Renal pelvis (tissue), 1 donor: ENCODE measurements at regions not wholly inside any gene's neighbourhood (a gene's known extent, or its start where the extent isn't known, plus 50 kb on each side); places are given as distances from the start of the nearest gene placed in this dataset.
"Not testable (repeated sequence)": the region's sequence is repeated elsewhere in the genome, so short reads cannot be mapped to it uniquely, and the experiment has no call there.

Experiments used
- DNase-seq: peaks from one replicate; pipeline ENCODE4 v3.0.0-alpha.2; 2013

- no peak for DNase-seq
Measured at GRCh38 chr1:69077633-69078032, 490.1 kb upstream of the LRRC7 start.

- no peak for DNase-seq
Measured at GRCh38 chr1:69081668-69082067, 486.1 kb upstream of the LRRC7 start.

- DNase-seq, result no peak
Measured at GRCh38 chr1:69082312-69082711, 485.4 kb upstream of the LRRC7 start.

- no peak for DNase-seq
Measured at GRCh38 chr1:69086148-69086547, 481.6 kb upstream of the LRRC7 start.

- peak; percentile 17 for DNase-seq
Measured at GRCh38 chr1:69088571-69088970, 479.2 kb upstream of the LRRC7 start.

- DNase-seq, result no peak
Measured at GRCh38 chr1:69090170-69090569, 477.6 kb upstream of the LRRC7 start.

- no peak for DNase-seq
Measured at GRCh38 chr1:69090752-69091151, 477.0 kb upstream of the LRRC7 start.

- DNase-seq, result not testable (repeated sequence)
Measured at GRCh38 chr1:69102058-69102457, 465.7 kb upstream of the LRRC7 start.

- DNase-seq, result no peak
Measured at GRCh38 chr1:69103213-69103612, 464.5 kb upstream of the LRRC7 start.

GRCh38 chr1:69103705-69104385 lies 463.9 kb upstream of the LRRC7 start:
- DNase-seq, result no peak

- no peak for DNase-seq
Measured at GRCh38 chr1:69104894-69105293, 462.8 kb upstream of the LRRC7 start.

GRCh38 chr1:69109277-69109676 lies 458.4 kb upstream of the LRRC7 start:
- no peak for DNase-seq

GRCh38 chr1:69110851-69111250 lies 456.9 kb upstream of the LRRC7 start:
- no peak for DNase-seq

- not testable (repeated sequence) for DNase-seq
Measured at GRCh38 chr1:69120126-69120741, 447.5 kb upstream of the LRRC7 start.

GRCh38 chr1:69120817-69121216 lies 446.9 kb upstream of the LRRC7 start:
- DNase-seq, result no peak

GRCh38 chr1:69121723-69122122 lies 446.0 kb upstream of the LRRC7 start:
- DNase-seq, result no peak

- no peak for DNase-seq
Measured at GRCh38 chr1:69122373-69122772, 445.3 kb upstream of the LRRC7 start.

- DNase-seq, result no peak
Measured at GRCh38 chr1:69123486-69123885, 444.2 kb upstream of the LRRC7 start.

- peak; percentile 10 for DNase-seq
Measured at GRCh38 chr1:69126796-69127195, 440.9 kb upstream of the LRRC7 start.

- no peak for DNase-seq
Measured at GRCh38 chr1:69128204-69128603, 439.5 kb upstream of the LRRC7 start.

- no peak for DNase-seq
Measured at GRCh38 chr1:69129538-69129937, 438.2 kb upstream of the LRRC7 start.

- no peak for DNase-seq
Measured at GRCh38 chr1:69138172-69138571, 429.6 kb upstream of the LRRC7 start.

- DNase-seq, result no peak
Measured at GRCh38 chr1:69139007-69139406, 428.7 kb upstream of the LRRC7 start.

- DNase-seq, result no peak
Measured at GRCh38 chr1:69146303-69146702, 421.4 kb upstream of the LRRC7 start.
